GM21529 (cell line): ENCODE measurements at regions not wholly inside any gene's neighbourhood (a gene's known extent, or its start where the extent isn't known, plus 50 kb on each side); places are given as distances from the start of the nearest gene placed in this dataset.

Experiments used
- ATAC-seq: cut with Tn5 transposase; IDR thresholded peaks from one replicate; pipeline ENCODE4 v1.9.1; 2021; ENCODE audit not compliant: unreplicated experiment

- no peak for ATAC-seq
Measured at GRCh38 chr5:165305596-165305995, 1800.2 kb downstream of the MAT2B start.

- no peak for ATAC-seq
Measured at GRCh38 chr5:165309446-165309845, 1804.0 kb downstream of the MAT2B start.

DNA sequence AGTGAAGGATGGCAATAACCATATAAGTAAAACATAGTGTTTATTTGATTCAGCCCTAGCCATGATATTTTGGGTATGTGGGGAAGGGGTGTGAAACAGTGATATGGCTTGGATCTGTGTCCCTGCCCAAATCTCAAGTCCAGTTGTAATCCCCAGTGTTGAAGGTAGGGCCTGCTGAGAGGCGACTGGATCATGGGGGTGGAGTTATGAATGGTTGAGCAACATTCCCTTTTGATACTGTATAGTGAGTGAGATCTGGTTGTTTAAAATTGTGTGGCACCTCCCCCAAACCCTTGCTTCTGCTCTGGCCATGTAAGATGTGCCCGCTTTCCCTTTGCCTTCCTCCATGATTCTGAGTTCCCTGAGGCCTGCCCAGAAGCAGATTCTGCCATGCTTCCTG lies 1804.6 kb downstream of the MAT2B start:
- ATAC-seq = no peak

DNA sequence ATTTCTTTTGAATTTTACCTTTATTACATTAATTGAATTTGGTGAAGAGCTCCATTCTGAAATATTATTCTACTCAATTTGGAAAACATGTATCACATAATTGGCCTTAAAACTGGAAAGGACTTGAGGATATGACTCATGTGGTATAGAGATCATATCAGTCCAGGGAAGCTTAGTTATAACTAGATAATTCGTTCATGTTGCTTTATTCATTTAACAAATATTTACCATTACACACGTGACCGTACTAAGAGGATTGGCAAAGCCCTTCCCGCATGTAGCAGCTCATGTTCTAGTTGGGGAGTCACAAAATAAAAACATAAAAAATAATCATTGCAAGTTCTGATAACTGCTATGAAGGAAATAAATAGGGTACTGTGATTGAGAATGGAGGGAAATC lies 1816.5 kb downstream of the MAT2B start:
- no peak for ATAC-seq

DNA sequence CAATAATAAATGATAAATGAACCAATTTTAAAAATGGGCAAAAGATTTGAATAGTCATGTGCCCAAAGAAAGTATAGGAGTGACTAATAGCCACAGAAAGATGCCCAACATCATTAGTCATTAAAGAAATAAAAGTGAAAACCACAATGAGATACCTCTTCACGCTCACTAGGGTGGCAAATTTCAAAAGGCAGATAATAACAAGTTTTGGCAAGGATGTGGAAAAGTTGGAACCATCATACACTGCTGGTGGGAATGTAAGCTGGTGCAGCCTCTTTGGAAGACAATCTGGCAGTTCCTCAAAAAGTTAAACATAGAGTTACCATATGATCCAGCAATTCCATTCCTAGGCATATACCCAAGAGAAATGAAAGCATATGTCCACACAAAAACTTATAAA lies 1819.8 kb downstream of the MAT2B start:
- ATAC-seq = no peak

DNA sequence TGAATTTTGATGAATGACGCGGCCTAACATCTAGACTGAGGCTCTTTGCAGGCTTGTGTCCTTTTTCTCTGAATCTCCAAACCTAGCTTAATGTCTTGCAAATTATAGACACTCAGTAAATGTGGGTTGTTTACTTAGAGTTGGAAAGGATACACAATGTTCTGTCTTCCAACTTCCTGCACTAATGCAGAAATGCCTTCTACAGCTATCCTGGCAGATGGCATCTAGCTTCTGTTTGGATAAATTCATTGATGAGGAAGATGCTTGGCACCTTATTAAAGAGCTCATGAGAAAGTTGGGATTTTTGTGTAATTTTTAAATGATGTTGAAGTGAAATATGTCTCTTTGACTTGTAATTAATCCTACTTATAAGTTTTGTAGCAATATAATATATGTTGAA lies 1822.2 kb downstream of the MAT2B start:
- ATAC-seq = no peak

GRCh38 chr5:165328846-165329245 lies 1823.4 kb downstream of the MAT2B start:
- no peak for ATAC-seq

DNA sequence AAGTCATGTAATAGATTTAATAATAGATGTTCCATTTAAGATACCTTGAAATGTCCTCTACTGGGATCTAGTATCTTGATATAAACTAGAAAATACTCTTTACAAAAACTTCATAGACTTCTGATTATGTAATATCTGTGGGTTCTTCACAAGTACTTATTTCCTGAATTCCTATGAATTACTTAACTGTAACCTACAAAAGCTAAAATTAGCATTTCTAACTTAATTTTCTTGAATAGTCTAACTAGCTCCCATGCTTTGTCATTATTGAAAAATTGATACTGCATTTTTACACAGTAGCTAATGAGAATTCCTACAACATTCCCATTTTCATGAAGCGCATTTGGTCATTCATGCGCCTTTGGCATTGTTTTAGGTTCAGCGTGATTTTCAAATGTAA lies 1828.2 kb downstream of the MAT2B start:
- no peak for ATAC-seq

- no peak for ATAC-seq
Measured at GRCh38 chr5:165334201-165334600, 1828.8 kb downstream of the MAT2B start.

DNA sequence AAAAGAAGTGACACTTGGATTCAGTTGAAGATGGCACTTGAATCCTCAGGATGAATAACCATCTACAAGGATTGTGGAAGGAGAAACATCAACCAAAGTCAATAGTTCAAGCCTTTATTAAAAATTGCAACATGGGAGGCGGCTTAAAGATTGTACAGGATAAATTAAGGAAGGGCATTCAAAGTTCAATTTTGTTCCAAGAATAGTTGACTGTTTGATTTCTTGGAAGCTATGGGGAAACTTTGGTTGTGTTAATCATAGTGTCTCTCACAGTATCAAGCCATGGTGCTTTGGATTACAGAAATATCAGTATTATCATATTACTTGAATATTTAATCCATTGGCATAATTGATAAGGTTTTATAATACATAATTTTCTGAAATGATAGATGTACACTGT lies 1844.3 kb downstream of the MAT2B start:
- ATAC-seq = no peak

GRCh38 chr5:165351342-165351741 lies 1845.9 kb downstream of the MAT2B start:
- ATAC-seq = no peak

- no peak for ATAC-seq
Measured at GRCh38 chr5:165360366-165360765, 1854.9 kb downstream of the MAT2B start.

DNA sequence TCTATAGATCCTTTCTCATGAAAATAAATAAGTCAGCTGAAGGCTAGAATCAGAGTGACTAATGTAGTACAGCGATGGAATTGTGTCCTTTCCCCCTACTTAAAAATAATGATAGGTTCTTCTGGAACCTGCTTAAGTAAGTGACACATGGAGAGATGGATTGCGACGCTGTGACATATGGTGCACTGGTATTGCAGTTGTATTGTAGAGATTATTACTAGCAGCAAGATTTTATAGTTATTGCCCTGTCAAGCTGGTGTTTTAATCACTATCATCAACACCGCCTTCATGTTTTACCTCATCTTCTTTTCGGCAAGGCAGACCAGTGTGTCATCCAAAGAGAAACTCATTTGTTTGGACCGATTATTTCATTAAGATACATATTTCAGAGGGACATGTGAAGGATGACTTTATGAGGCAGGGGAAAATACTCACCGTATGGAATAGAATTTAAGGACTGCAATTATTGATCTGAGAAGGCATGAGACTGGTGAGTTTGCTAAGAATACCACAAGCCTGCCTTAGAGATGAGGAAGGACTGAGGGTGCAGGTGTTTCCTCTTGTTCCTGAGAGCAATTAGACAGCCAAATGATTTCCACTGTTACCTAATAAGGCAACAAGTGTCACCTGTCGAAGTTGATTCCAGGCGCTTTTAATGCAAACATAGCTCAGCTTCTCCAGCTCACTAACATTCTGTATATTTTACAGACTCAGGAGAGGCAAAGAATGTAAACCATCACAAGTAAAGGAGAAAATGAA lies 1855.5 kb downstream of the MAT2B start:
- ATAC-seq = no peak

GRCh38 chr5:165370233-165370632 lies 1864.8 kb downstream of the MAT2B start:
- ATAC-seq = no peak

DNA sequence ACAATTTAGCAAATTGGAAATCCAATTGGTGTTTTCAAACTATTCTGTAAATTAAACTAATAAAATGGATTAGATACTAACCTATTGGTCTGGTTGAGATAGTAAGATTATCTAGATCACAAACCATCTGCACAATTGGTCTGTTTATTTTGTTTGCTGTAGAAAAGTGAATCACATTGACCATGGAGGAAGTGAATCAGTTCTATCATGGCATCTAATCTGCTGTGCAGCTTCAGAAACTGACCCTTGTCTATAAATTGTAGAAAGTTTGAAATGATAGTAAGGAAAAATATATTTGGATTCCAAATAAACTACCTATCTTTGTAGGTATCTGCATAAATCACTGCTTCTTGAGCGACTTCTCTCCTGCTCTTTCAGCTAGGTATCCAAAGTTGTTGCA lies 1865.4 kb downstream of the MAT2B start:
- no peak for ATAC-seq

GRCh38 chr5:165375201-165375600 lies 1869.8 kb downstream of the MAT2B start:
- ATAC-seq = no peak

GRCh38 chr5:165393839-165394238 lies 1888.4 kb downstream of the MAT2B start:
- no peak for ATAC-seq

DNA sequence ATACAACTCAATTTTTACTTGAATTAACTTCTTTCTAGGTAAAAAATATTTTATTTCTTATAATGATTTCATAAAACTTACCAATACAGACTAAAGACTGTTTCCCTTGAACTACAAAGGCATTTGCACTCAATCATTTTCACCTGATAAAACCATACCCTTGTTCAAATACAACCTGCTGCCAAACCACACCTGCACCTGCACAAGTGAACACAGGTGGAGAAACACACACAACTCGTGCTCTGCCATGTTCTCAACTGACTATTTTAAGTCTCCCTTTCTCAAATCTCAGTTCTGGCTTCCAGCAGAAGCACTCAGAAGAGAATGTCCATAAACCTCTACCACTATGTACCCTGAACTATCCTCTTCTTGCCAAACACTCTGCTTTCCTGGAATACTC lies 1892.1 kb downstream of the MAT2B start:
- ATAC-seq = no peak

DNA sequence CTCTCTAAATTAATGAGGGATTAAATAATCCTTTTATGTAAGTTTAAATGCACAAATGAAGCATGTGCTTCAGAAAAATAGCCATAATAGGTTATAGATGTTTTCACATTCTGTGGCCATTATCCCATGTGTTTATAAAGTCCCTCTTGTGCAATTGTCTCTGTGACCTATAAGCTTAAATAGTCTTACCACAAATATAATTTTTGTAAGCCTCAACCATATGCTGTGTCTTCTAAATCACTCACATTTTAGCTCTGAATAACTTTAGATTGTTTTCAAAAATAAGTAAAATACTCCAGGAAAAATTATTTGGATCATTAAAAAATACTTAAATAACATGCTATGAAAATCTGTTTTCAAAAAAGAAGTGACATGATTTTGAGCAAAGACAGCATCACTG lies 1894.7 kb downstream of the MAT2B start:
- ATAC-seq = no peak

- no peak for ATAC-seq
Measured at GRCh38 chr5:165404917-165405316, 1899.5 kb downstream of the MAT2B start.

- no peak for ATAC-seq
Measured at GRCh38 chr5:165405340-165405739, 1899.9 kb downstream of the MAT2B start.

DNA sequence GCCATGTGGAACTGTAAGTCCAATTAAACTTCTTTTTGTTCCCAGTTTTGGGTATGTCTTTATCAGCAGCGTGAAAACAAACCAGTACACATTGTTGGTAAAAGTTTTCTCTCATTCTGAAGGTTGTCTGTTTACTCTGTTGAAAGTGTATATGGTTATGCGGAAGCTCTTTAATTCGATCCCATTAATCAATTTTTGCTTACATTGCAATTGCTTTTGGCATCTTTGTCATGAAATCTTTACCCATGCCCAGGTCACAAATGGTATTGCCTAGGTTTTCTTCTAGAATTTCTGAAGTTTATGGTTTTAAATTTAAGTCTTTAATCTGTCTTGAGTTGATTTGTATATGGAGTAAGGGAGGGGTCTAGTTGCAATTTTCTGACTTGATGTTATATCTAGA lies 1901.9 kb downstream of the MAT2B start:
- ATAC-seq = no peak

DNA sequence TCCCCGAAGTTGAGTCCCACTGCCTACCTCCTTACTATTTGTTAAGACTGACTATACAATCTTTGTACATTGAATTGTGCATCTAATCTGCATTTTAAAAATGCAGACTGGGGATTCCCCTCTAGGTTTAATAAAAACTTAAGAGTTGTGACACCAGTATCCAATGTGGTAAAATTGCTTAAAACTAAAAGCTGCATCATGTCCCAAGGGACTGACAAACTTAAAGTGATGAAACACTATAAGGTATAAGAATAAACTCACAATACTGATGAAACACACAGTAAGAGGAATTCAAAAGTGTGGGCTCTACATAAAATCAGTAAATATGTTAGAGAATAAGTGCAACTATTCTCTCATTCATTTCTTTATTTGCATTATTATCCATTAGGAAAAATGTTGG lies 1905.1 kb downstream of the MAT2B start:
- no peak for ATAC-seq
